ENCODE measurements at regions not wholly inside any gene's neighbourhood (a gene's known extent, or its start where the extent isn't known, plus 50 kb on each side); places are given as distances from the start of the nearest gene placed in this dataset.

DNA sequence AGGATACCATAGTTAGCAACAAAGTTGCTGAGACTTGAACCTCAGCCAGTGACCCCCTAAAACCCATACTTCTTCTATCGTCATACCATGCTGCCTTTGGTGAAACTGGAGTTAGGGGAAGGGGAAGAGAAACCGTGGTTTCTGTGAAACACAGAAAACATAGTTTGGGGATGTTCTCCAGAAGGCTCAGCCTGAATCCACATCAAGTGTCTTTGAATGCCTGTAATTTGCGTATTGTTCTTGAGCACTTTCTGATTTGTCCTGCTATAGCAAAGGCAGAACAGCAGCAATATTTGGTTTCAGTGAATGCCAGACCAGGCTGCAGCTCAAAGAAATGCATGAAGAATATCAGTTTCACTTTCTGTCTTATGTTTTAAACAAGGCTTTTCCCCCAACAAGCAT lies 258.7 kb downstream of the TTC32 start:
- TF ChIP-seq, protein P1, sequence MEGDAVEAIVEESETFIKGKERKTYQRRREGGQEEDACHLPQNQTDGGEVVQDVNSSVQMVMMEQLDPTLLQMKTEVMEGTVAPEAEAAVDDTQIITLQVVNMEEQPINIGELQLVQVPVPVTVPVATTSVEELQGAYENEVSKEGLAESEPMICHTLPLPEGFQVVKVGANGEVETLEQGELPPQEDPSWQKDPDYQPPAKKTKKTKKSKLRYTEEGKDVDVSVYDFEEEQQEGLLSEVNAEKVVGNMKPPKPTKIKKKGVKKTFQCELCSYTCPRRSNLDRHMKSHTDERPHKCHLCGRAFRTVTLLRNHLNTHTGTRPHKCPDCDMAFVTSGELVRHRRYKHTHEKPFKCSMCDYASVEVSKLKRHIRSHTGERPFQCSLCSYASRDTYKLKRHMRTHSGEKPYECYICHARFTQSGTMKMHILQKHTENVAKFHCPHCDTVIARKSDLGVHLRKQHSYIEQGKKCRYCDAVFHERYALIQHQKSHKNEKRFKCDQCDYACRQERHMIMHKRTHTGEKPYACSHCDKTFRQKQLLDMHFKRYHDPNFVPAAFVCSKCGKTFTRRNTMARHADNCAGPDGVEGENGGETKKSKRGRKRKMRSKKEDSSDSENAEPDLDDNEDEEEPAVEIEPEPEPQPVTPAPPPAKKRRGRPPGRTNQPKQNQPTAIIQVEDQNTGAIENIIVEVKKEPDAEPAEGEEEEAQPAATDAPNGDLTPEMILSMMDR (conservative IDR thresholded peaks at IDR 0.05; ENCODE audit: low read depth, low read length), result no peak
- TF ChIP-seq EZH2 (IDR thresholded peaks at IDR 0.05; ENCODE audit: borderline replicate concordance, low read depth, low read length, poor library complexity, severe bottlenecking), result no peak
